ENCODE measurements at regions not wholly inside any gene's neighbourhood (a gene's known extent, or its start where the extent isn't known, plus 50 kb on each side); places are given as distances from the start of the nearest gene placed in this dataset.

DNA sequence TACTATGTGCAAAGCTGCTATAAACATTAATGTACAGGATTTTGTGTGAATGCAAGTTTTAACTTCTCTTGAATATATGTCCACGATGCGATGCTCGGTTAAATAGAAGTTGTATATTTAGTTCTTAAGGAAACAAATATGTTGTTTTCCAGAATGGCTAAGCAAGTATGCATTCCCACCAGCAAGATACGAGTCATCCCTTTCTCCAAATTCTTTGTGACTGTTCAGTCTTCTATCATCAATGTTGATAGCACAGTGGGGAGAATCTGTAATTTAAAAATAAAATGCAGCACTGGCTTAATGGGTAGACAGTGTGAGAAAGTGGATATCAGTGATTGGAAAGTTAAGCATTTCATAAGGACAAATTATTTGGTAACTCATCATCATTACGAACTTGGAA, 1340.8 kb downstream of the PCDH9 start:
- DNase-seq (ENCODE audit: low read depth in 3 of 3): no peak

DNA sequence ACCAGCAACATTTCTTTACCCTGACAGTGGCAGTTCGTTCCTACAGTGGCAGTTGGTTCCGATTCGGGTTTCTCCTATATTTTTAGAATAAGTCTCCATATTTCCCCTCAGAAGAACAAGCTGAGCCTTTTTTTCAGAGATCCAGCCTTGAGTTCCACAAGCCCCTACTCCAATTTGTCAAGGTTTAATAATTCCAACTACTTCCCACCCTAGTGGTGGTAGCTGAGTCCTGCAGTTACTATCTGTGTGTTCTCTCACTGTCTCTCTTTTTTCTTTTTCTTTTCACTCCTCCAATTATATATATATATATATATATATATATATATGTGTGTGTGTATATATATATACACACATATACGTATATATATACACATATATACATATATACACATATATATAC, 1347.3 kb downstream of the PCDH9 start:
- DNase-seq (ENCODE audit: low read depth in 3 of 3): no peak

DNA sequence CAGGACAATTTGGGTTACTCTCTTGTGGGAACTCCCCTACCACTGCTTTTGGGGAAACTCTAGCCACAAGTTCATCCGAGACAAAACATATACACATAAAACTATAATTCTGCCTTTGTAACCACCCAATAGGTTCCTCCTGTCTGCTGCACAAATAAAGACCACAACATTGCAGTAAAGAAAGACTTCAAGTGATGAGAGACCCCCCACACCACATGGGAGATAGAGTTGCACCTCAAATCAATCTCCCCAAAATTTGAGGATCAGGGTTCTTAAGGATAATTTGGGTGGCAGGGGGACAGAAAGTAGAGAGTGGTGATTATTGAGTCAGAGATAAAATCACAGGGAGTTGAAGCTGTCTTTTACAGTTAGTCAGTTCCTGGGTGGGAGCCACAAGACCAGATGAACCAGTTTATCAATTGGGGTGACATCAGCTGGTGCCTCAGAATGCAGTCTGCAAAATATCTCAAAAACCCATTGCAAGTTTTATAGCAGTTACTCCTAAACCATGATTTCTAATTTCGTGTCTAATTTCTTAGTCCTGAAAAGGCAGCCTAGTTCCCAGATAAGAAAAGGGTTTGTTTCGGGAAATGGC, 1348.5 kb downstream of the PCDH9 start:
- DNase-seq (ENCODE audit: low read depth in 3 of 3): no peak

DNA sequence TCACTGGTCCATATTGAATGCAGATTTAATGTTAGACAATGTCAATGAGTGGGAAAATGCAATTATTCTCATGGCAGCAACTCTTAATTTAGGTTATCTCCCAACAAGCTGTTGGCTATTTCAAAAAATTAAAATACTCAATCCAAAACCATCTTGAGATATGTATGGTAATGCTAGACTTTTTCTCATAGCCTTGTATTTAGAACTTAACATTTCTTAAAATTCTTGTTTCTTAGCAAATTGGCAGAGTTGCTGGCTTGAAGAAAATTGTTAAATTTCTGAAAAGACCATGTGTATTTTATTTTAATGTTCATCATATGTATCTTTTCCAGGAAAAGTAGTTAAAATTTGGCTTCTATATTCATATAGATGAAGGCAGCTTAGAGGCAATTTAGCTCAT, 1355.1 kb downstream of the PCDH9 start:
- DNase-seq (ENCODE audit: low read depth in 3 of 3): no peak

DNA sequence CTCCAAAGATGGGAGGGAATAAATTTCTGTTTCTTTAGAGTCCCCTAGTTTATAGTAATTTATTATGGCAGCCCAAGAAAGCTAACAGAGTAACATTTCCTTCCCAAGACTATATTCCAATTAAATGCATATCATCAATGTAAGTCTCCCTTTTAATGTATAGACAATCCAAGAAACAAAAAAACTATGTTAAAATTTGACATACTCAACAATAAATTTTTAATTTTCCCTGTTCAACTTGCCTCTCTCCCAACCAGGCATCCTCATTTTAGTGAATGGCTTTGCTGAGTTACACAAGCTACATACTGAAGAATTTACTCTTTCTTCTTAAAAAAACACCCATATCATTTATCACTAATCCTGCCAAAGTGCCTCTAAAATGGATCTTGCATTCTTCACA, 1357.7 kb downstream of the PCDH9 start:
- no peak for DNase-seq (ENCODE audit: low read depth in 3 of 3)

DNA sequence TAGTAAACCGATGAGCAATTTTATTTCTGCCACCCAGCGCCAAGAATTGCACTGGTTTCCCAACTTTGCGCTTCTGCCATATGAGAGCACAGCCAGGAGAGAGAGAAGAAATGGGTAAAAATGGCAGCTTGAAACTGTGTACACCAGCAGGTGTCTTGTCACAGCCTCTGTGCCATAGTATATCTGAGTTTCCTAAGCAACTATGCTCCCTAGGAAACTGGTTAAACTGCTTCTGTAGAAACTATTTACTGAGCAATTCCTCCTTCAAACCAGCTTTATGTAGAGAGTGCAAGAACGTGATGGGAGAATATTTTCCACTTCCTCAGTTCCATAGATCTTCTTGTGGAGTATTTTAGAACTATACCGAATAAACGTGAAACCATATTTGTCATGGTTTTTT, 1361.3 kb downstream of the PCDH9 start:
- DNase-seq (ENCODE audit: low read depth in 3 of 3): no peak

DNA sequence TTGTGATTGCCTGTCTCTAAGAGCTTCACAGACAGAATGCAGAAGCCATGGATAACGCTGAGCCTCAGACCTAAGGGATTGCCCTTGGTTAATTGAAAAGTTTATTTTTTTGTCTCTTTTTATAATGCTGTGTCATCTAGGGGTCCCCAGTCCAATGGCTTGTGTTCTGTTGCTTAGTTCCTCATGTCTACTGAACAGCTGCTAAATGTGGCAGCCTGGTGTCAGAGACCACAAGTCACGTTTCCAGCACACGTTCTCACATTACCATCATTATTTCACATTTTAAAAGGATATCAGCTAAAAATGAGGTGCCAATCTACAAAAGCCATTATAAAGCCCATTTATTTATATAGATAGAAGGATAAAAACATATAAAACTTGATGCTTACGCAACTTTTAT, 1362.0 kb downstream of the PCDH9 start:
- DNase-seq (ENCODE audit: low read depth in 3 of 3): no peak

DNA sequence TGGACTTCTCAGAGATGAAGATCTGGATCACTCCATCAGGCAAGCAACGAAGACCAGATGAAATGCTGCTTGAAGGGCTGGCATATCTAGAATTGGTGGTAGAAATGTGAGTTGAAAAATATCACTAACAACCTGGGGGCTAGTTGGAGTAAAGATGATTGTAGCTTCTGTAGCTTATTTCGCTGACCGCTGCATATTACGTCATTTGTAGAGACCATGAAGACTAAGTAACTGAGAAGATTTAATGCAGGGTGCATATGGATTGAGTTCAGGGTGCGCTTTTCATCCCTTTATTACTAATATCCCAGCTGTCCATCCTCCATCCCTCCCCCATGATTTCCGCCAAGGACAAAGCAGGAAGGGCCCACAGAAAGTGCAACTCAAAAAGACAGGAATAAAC, 1364.0 kb downstream of the PCDH9 start:
- DNase-seq (ENCODE audit: low read depth in 3 of 3): no peak

DNA sequence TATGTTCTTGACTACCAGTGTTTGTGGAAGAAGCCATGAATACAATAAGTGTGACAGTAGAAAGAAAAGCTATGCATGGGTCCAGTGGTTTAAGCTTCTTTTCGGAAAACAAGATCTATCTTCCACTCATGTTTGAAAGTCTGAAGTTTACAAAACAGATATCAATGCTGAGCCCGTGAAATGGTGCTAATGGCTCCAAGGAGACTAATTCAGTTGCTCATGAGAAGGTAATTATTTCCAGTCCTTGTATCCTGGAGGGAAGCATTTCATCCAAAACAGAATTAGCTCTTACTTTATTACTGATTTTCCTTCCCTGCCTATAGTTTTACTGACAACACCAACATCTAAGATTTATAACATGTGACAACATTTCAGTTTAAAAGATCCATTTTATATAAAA, 1364.9 kb downstream of the PCDH9 start:
- DNase-seq (ENCODE audit: low read depth in 3 of 3): no peak

DNA sequence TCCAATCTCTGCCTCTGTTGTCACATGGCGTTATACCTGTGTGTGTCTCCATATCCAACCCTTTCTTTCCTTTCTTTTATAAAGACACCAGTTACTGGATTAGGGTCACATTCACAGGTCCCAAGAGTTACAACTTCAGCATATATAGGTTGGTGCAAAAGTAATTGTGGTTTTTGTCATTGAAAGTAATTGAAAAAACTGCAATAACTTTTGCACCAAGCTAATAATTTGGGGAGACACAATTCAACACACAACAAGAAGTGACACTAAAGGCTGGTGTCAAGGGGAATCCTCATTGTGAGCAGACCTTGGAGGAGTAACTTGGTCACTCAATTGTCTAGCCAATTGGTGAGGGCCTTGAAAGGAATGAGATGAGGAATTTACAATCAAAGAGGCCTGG, 1366.1 kb downstream of the PCDH9 start:
- DNase-seq (ENCODE audit: low read depth in 3 of 3): no peak

DNA sequence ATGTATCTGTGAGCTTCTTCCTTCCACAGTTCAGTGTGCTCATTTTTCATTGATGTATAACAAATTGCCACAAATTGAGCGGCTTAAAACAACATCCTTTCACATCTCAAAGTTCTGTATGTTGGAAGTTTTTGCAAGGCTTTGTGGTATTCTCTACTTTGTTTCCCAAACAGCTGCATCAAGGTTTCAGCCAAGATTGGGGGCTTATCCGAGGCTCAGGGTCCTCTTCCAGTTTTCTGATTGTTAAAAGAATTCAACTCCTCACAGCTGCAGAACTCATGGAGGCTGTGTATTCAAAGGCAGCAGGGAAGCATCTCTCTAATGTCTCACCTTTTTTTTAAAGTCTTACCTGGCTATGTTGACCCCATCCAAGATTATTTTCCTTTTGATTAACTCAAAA, 1369.8 kb downstream of the PCDH9 start:
- DNase-seq (ENCODE audit: low read depth in 3 of 3): no peak

DNA sequence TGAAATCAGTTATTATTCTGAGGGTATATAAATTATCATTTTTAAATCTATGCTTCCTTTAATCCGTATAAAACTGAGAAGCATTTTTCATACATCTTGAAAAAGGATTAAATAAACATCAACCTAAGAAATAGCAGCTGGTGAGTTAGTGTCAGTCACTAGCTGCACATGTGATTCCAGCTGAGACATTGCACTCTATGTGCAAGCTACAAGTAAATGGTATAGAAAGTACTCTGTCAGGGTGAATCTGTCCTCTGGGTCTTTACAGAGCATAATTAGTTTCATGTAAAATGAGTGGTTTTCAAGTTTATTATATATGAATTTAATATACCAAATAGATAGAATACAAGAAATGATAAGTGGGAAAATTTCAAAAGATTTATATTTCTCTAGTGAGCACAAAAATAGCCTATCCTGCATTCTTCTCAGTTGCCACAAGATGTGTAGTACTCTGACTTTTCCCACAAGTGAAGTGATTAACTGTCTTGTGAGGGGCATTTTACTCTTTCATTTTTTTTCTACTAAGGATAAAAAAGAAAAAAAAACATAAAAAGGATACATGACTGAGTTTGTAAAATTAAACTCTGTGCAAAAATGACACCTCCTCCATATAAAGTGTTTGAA, 1372.1 kb downstream of the PCDH9 start:
- no peak for DNase-seq (ENCODE audit: low read depth in 3 of 3)

DNA sequence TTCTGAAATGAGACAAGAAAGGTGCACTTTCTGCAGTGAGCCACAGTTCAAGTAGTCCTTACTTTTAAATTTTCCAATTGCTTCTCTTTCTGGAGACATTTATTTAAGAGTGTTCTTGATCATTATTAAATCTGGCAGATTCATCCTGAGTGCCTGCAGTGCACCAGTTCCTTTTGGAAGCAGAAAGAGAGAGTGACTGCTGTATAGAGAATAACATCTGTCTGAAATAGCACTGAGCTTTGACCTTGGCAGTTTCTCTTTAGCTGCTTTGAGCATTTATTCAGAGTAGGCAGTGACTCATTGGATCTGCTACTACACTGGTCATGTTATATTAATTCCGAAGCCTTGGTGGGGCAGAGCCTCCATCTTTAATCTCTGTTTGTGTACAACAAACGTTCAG, 1373.7 kb downstream of the PCDH9 start:
- no peak for DNase-seq (ENCODE audit: low read depth in 3 of 3)

DNA sequence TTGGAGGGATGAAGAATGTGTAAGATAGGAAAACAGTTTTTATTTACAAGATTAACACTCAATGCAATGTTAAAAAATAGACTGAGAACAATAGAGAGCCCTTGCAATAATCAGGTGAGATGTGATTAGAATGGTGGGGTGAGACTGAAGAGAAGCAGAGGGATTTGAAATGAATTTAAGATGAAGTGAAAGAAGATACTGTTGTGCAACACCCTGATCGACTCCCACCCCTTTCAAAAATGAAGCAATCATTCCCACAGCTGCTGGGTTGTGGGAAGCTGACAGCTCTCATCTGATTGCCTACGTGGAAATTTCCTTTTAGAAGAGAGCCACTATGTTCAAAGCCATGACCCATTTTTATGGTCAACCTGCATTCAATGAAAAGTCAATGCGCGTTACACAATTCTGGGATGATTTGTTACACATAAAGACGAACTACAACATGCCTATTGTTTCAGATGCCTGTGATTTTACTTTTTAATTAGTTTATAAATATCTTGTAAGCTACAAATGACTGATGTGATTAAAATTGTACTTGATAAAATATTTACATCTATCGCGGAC, 1374.8 kb downstream of the PCDH9 start:
- no peak for DNase-seq (ENCODE audit: low read depth in 3 of 3)

DNA sequence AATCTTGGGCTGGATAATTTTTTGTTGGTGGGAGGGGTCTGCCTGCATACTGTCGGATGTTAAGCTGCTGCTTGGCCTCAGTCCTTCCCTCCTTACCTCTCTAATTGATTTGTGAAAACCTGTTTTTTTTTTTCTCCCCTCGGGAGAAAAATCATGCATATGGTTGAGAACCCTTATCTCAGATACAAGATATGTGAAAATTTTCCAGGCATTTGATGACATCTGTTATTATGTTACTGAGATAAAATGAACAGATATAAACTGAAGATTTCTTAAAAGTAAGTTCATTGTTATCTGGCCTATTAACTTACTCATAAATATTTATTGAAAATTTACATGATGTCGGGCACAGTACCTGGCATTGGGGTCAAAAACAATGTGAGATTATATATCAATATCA, 1375.7 kb downstream of the PCDH9 start:
- no peak for DNase-seq (ENCODE audit: low read depth in 3 of 3)

DNA sequence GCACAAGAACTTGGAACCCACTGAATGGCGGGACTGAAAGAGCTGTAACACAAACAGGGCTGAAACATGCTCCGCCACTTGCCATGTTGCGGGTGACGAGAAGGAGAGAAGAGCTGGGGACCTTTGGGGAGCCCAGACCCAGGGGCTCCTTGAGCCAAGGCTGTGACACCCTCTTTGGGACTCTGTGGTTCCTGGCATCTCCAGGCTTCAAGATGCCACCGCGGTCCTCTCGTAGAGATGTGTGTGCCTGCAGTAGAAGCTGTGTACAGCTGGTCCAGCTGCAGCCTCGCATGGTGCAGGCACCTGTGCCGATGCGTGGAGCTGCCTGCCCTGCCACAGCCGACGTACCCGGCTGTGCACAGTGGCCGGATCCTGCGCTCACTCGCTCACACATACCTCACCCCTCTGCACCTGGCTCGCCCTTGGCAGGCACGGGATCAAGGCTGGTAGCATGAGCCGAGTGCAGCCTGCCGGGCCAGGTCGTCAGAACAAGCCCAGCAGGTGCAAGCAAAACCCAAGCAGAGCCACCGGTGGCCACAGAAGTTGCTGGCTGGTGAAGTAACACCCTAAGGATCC, 1385.8 kb downstream of the PCDH9 start:
- no peak for DNase-seq (ENCODE audit: low read depth in 3 of 3)

DNA sequence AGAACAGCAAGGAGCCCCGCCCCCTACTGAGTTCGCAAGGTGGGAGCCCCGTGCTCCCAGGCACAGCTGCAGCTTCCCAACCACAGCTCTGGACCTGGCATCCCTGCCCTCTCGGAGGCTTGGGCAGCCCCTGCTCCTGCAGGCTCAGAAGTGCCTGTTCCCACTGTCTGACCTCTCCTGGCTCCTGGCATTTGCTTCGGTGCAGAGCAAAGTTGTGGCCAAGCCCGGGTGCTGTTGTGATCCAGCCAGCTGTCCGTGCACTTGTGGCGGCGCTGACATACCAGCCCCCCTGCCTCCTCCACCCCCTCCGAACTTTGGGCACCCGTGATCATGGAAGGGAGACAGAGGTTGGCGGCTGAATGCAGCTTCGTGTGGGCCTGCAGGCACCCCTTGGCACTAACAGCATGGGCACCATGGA, 1386.8 kb downstream of the PCDH9 start:
- DNase-seq (ENCODE audit: low read depth in 3 of 3): no peak

DNA sequence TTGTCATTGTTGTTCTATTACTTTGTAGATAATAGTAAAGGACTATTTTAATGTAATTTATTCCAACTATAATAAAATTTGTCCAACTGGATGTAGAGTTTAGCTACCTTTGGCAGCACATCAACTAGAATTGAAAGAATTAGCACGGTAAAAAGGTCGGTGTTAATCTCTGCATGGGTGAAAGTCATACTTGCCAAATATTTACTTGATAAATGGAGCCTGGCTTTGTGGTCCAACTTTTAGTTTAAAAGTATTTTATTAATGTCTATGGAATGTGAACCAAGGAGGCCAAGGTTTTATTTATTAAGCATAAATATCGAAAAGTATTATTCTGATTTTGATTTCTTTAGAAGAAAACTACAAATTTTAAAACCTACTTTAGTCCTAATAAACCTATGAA, 1389.0 kb downstream of the PCDH9 start:
- no peak for DNase-seq (ENCODE audit: low read depth in 3 of 3)

DNA sequence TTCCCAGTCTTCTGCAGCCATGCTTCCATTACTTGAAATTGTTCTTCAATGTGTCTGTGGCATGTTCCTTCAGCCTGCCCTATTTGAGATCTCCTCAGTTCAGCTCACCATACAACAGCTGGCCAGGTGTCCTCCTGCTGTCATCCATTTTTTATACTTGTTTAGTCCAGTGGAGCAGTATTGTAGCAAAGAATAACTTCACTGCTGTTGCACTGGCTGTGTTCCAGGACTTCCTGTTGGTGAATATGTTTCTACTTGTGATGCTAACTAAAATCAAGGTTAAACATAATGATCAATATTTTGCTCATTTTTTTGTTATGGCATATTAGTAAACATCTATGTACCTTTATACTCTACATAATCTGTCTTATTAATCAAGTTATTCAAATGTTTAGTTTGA, 1394.1 kb downstream of the PCDH9 start:
- no peak for DNase-seq (ENCODE audit: low read depth in 3 of 3)

DNA sequence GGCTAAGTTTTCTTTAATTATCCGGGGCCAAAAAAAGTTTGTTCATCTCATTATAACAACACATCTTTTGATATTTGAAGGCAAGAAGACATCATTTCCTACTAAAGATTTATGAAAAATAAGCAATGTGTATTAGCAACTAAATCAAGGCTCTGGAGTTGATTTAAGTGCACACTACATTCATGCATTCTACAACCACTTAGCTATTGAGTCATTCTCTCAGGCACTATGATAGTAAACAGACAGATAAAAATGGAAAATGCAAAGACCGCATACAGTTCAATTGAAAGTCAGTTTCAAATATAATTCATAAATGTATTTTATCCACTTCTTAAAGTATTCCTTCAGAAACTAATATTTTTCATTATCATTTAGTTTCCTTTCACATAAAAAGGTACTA, 1395.2 kb downstream of the PCDH9 start:
- no peak for DNase-seq (ENCODE audit: low read depth in 3 of 3)

DNA sequence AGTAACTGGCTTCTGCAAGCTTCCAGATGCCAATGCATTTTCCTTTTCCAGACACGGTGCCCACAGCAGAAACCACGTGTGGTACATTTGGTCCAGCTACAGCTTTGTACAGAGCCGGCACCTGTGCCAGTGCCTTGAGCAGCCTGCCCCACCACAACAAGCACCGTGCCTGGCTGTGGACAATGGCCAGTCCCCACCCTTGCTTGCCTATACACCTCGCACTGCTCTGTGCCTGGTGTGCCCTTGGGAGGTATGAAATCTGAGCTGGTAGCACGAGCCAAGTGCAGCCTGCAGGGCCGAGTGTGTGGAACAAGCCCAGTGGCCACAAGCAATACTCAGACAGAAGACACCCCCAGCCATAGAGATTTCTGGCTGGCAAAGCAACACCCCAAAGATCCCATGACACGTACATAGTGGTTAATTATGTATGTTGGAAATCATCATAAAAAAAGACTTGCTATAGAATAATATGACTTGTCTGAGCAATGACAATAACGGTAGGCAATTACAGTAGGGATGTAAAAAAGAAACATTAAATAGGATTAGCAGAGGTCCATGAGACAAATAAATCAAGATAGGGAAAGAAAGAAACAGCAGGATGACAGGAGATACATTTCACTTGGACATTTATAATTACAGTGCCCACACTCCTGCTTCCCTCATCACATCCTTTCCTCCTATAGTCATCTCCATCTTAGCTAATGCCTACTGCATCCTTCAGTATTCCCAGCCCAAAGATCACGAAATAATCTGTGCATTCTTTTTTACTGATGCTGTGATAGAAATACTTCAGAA, 1399.5 kb downstream of the PCDH9 start:
- DNase-seq (ENCODE audit: low read depth in 3 of 3): no peak

DNA sequence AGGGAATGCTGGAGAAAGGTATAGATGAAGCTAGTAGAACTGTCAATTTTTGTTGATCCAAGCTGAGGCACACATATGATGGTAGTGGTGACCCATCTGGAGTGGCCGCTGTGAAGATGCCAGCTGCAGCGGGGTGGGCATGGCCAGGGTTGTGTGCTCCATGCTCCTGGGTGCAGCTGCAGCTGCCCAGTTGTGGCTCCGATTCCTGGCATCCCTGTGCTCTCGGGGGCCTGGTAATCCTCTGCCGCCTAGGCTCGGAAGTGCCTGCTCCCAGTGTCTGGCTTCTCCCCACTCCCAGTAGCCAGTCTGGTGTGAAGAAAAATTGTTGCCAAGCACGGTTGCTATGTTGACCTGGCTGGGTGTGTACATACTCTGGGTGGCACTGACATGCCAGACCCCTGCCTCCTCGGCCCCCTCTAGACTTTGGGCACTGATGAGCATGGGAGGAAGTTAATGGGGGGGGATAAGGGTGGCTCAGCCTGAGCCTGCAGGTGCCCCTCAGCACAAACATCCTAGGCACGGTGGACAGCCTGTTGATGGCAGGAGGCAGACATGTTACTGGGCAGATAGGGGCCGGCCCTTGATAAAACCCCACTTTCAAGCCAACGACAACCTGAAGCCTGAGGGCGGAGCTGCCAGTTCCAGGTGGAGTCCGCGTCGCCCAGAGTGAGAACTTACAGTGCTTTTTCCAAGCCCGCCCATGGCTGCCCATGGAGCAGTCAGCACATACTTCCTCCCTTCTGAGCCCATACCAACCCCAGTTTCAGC, 1400.7 kb downstream of the PCDH9 start:
- no peak for DNase-seq (ENCODE audit: low read depth in 3 of 3)
